Neural cell (in vitro differentiated cells): ENCODE measurements at regions not wholly inside any gene's neighbourhood (a gene's known extent, or its start where the extent isn't known, plus 50 kb on each side); places are given as distances from the start of the nearest gene placed in this dataset.

Experiments used
- H2AFZ ChIP-seq: fragments of 200-600, 300-800 bp; sonication (generic), shearing (Covaris generic); 2 replicates; pipeline ENCODE4 v1.6.0; 2014; ENCODE audit warnings: low read depth, mild to moderate bottlenecking, antibody characterized with exemption, low read length, moderate library complexity
- H3F3A ChIP-seq: fragments of 200-600 bp; shearing (Covaris generic); 2 replicates; pipeline ENCODE4 v1.6.1; 2016; ENCODE audit warnings: mild to moderate bottlenecking, moderate library complexity, mixed read lengths, antibody characterized with exemption, low read length; ENCODE audit not compliant: insufficient read depth, poor library complexity, severe bottlenecking
- H3K27ac ChIP-seq: fragments of 200-600, 300-800 bp; sonication (generic), shearing (Covaris generic); 2 replicates; pipeline ENCODE4 v1.5.1; 2014; ENCODE audit warnings: mild to moderate bottlenecking, low read length, moderate library complexity
- H3K27me3 ChIP-seq: fragments of 300-800, 200-600 bp; sonication (generic), shearing (Covaris generic); 2 replicates; pipeline ENCODE4 v1.6.0; 2014; ENCODE audit warnings: mild to moderate bottlenecking, low read depth, low read length, moderate library complexity; ENCODE audit not compliant: insufficient read depth
- H3K36me3 ChIP-seq: fragments of 300-800, 200-600 bp; sonication (generic), shearing (Covaris generic); 2 replicates; pipeline ENCODE4 v1.5.1; 2014; ENCODE audit warnings: mild to moderate bottlenecking, antibody characterized with exemption, low read length, moderate library complexity; ENCODE audit not compliant: insufficient read depth
- H3K4me2 ChIP-seq: fragments of 300-800, 200-600 bp; sonication (generic), shearing (Covaris generic); 2 replicates; pipeline ENCODE4 v1.6.0; 2014; ENCODE audit warnings: mild to moderate bottlenecking, low read length
- H3K4me3 ChIP-seq: fragments of 300-800, 200-600 bp; sonication (generic), shearing (Covaris generic); 2 replicates; pipeline ENCODE4 v1.5.1; 2014; ENCODE audit warnings: mild to moderate bottlenecking, low read length, moderate library complexity
- H3K79me2 ChIP-seq: fragments of 200-600 bp; shearing (Covaris generic); replicated peaks from 2 replicates; pipeline ENCODE4 v1.6.0; 2014; ENCODE audit warnings: mild to moderate bottlenecking, low read length, moderate library complexity; ENCODE audit not compliant: insufficient read depth
- H3K9ac ChIP-seq: fragments of 300-800, 200-600 bp; sonication (generic), shearing (Covaris generic); 2 replicates; pipeline ENCODE4 v1.6.1; 2016; ENCODE audit warnings: mild to moderate bottlenecking, low read length, mixed read lengths
- H3K9me2 ChIP-seq: fragments of 200-600 bp; shearing (Covaris generic); 2 replicates; pipeline ENCODE4 v1.6.1; 2016; ENCODE audit warnings: mild to moderate bottlenecking, low read length, mixed read lengths; ENCODE audit not compliant: insufficient read depth
- H3K9me3 ChIP-seq: fragments of 200-600, 300-800 bp; sonication (generic), shearing (Covaris generic); 2 replicates; pipeline ENCODE4 v1.6.1; 2016; ENCODE audit warnings: mild to moderate bottlenecking, mixed run types, low read length, moderate library complexity, mixed read lengths
- H4K20me1 ChIP-seq: fragments of 200-600 bp; shearing (Covaris generic); 2 replicates; pipeline ENCODE4 v1.6.1; 2016; ENCODE audit warnings: mild to moderate bottlenecking, mixed run types; ENCODE audit not compliant: insufficient read depth
- EP300 ChIP-seq: fragments of 450-650 bp; conservative IDR thresholded peaks from 2 replicates; pipeline ENCODE4 v1.6.1; 2014; ENCODE audit warnings: antibody characterized with exemption, mild to moderate bottlenecking, moderate library complexity; ENCODE audit not compliant: poor library complexity, severe bottlenecking
- EZH2 ChIP-seq: fragments of 200-600, 300-800 bp; shearing (Covaris generic), sonication (generic); IDR thresholded peaks from 2 replicates; pipeline ENCODE4 v1.6.1; 2014; ENCODE audit warnings: antibody characterized with exemption, low read length, borderline replicate concordance, mild to moderate bottlenecking; ENCODE audit not compliant: insufficient read depth, poor library complexity, severe bottlenecking
- MXI1 ChIP-seq: fragments of 450-650 bp; conservative IDR thresholded peaks from 2 replicates; pipeline ENCODE4 v1.6.1; 2014; ENCODE audit warnings: antibody characterized with exemption, mild to moderate bottlenecking; ENCODE audit not compliant: poor library complexity, severe bottlenecking
- POLR2AphosphoS5 ChIP-seq: IDR thresholded peaks from 2 replicates; pipeline ENCODE4 v1.6.1; 2012
- RAD21 ChIP-seq: fragments of 450-650 bp; conservative IDR thresholded peaks from 2 replicates; pipeline ENCODE4 v1.6.1; 2014; ENCODE audit warnings: antibody characterized with exemption, mild to moderate bottlenecking, moderate library complexity
- SMC3 ChIP-seq: fragments of 450-650 bp; conservative IDR thresholded peaks from 2 replicates; pipeline ENCODE4 v1.6.1; 2014; ENCODE audit warnings: antibody characterized with exemption, mild to moderate bottlenecking, moderate library complexity; ENCODE audit not compliant: poor library complexity
- TAF1 ChIP-seq: IDR thresholded peaks from 2 replicates; pipeline ENCODE4 v1.6.1; 2012; ENCODE audit warnings: low read depth
- TF ChIP-seq, protein P1 (sequence below): fragments of 450-650 bp; IDR thresholded peaks from 2 replicates; pipeline ENCODE4 v1.5.1; 2014; ENCODE audit warnings: antibody characterized with exemption, mild to moderate bottlenecking, moderate library complexity; ENCODE audit not compliant: poor library complexity, severe bottlenecking
- TF ChIP-seq, protein P2 (sequence below): IDR thresholded peaks from 2 replicates; pipeline ENCODE4 v1.6.1; 2012; ENCODE audit warnings: borderline replicate concordance

DNA sequence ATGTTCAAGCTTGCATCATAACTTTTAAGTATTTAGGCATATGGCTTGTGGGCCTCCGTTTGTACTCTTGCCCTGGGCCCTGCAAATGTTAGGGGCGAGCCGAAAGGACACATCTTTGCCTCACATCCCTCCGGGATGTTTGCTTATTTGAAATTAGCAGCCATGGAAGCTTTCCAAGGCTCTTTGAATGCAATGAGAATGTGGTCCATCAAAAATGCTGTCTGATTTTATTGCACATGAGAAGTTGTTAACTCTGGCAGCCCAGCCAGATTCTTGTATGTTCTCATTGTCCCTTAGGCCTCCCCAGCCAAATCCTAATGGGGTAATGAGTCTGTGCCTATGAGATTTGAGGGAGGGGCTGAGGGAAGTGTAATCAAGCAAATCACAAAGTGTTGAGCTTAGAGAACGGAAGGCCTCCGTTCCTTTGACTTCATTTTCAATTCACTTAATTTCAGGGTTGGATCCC is 261.2 kb upstream of the MARCKS start:
- Histone ChIP-seq H3K4me2 (no peak overlapping the region), H2AFZ (no peak overlapping the region), H3F3A (no peaks in the 10 kb centered on the region), H3K9me2 (no peaks in the 10 kb centered on the region), H3K79me2 (no peaks in the 10 kb centered on the region), H3K9ac (no peak overlapping the region), H3K27ac (no peak overlapping the region), H4K20me1 (no peaks in the 10 kb centered on the region), H3K9me3 (no peaks in the 10 kb centered on the region), H3K36me3 (no peaks in the 10 kb centered on the region), H3K4me3 (no peak overlapping the region), H3K27me3 (no peaks in the 10 kb centered on the region)
- TF ChIP-seq TAF1 = no peak

DNA sequence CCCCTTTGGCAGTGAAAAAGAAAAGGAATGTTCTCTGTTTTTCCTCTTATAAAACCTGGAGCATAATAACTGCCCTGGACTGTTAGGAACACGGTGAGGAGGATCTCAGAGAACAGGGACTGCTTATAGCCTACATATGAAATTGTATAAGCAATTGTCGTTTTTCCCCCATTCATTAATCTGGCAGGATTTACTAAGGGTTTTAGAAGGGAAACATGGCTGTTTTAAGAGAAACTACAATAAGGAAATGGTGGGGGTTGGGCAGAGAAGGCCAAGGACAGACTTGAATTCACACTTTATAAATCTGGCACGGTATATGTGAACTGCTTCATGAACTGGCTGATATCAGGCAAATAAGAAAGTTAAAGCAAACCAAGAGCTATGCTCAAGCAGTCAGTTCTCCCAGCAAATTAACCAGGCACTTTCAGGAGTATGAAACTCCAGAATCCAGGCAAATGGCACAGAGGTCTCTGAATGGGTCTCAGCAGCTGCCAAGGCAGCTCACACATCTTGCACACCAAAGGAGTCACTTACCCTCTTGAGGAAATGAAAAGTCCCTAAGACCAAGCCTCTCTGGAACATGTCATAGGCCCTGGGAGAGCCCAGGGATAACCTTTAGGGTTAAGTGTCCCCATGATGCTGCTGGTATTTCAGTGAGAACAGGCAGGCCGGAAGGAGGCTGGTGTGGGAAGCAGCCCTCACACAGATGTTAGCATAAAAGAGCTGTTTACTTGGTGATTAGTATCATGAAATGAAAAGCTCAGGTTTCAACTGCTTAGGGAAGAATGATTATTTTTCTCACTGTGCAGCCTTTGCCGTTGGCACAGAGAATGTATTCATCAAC is 260.5 kb upstream of the MARCKS start:
- no peaks in the 10 kb centered on the region for H3K79me2 ChIP-seq
- no peak overlapping the region for H3K27ac ChIP-seq
- no peak overlapping the region for H3K9ac ChIP-seq
- no peaks in the 10 kb centered on the region for H4K20me1 ChIP-seq
- H3K4me3 ChIP-seq = no peak overlapping the region
- H3K4me2 ChIP-seq = no peak overlapping the region
- no peaks in the 10 kb centered on the region for H3K36me3 ChIP-seq
- H3K9me2 ChIP-seq = no peaks in the 10 kb centered on the region
- H3K9me3 ChIP-seq = no peaks in the 10 kb centered on the region
- no peak overlapping the region for H2AFZ ChIP-seq
- TF ChIP-seq, protein P1, sequence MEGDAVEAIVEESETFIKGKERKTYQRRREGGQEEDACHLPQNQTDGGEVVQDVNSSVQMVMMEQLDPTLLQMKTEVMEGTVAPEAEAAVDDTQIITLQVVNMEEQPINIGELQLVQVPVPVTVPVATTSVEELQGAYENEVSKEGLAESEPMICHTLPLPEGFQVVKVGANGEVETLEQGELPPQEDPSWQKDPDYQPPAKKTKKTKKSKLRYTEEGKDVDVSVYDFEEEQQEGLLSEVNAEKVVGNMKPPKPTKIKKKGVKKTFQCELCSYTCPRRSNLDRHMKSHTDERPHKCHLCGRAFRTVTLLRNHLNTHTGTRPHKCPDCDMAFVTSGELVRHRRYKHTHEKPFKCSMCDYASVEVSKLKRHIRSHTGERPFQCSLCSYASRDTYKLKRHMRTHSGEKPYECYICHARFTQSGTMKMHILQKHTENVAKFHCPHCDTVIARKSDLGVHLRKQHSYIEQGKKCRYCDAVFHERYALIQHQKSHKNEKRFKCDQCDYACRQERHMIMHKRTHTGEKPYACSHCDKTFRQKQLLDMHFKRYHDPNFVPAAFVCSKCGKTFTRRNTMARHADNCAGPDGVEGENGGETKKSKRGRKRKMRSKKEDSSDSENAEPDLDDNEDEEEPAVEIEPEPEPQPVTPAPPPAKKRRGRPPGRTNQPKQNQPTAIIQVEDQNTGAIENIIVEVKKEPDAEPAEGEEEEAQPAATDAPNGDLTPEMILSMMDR = no peak
- TF ChIP-seq SMC3 = no peak
- no peak for TF ChIP-seq EP300
- TF ChIP-seq TAF1 = no peak
- no peak for TF ChIP-seq EZH2
- TF ChIP-seq RAD21 = no peak
- no peak for TF ChIP-seq POLR2AphosphoS5
- H3F3A ChIP-seq = no peaks in the 10 kb centered on the region
- H3K27me3 ChIP-seq = no peaks in the 10 kb centered on the region

GRCh38 chr6:113597231-113597583 is 259.9 kb upstream of the MARCKS start:
- no peak overlapping the region for H3K9ac ChIP-seq
- no peaks in the 10 kb centered on the region for H3K79me2 ChIP-seq
- H2AFZ ChIP-seq = no peak overlapping the region
- H3K36me3 ChIP-seq = no peaks in the 10 kb centered on the region
- no peak overlapping the region for H3K4me2 ChIP-seq
- no peaks in the 10 kb centered on the region for H3K9me2 ChIP-seq
- no peaks in the 10 kb centered on the region for H3K27me3 ChIP-seq
- H3F3A ChIP-seq = no peaks in the 10 kb centered on the region
- no peak overlapping the region for H3K4me3 ChIP-seq
- H4K20me1 ChIP-seq = no peaks in the 10 kb centered on the region
- TF ChIP-seq TAF1 = no peak
- TF ChIP-seq, protein P1 = no peak
- TF ChIP-seq, protein P2, sequence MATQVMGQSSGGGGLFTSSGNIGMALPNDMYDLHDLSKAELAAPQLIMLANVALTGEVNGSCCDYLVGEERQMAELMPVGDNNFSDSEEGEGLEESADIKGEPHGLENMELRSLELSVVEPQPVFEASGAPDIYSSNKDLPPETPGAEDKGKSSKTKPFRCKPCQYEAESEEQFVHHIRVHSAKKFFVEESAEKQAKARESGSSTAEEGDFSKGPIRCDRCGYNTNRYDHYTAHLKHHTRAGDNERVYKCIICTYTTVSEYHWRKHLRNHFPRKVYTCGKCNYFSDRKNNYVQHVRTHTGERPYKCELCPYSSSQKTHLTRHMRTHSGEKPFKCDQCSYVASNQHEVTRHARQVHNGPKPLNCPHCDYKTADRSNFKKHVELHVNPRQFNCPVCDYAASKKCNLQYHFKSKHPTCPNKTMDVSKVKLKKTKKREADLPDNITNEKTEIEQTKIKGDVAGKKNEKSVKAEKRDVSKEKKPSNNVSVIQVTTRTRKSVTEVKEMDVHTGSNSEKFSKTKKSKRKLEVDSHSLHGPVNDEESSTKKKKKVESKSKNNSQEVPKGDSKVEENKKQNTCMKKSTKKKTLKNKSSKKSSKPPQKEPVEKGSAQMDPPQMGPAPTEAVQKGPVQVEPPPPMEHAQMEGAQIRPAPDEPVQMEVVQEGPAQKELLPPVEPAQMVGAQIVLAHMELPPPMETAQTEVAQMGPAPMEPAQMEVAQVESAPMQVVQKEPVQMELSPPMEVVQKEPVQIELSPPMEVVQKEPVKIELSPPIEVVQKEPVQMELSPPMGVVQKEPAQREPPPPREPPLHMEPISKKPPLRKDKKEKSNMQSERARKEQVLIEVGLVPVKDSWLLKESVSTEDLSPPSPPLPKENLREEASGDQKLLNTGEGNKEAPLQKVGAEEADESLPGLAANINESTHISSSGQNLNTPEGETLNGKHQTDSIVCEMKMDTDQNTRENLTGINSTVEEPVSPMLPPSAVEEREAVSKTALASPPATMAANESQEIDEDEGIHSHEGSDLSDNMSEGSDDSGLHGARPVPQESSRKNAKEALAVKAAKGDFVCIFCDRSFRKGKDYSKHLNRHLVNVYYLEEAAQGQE = no peak
- no peak for TF ChIP-seq MXI1
- no peak for TF ChIP-seq RAD21
- TF ChIP-seq EZH2 = no peak
- TF ChIP-seq SMC3 = no peak
- no peak for TF ChIP-seq EP300
- no peak for TF ChIP-seq POLR2AphosphoS5
- H3K9me3 ChIP-seq = no peaks in the 10 kb centered on the region
- no peak overlapping the region for H3K27ac ChIP-seq
